Keratinocyte (primary cell): ENCODE measurements at regions not wholly inside any gene's neighbourhood (a gene's known extent, or its start where the extent isn't known, plus 50 kb on each side); places are given as distances from the start of the nearest gene placed in this dataset.

ENCODE experiments used
- DNase-seq: peaks from one replicate; pipeline ENCODE4 v3.0.0-alpha.2; 2011; ENCODE audit warnings: low read depth, missing footprints, low spot score
- FAIRE-seq: peaks from 2 replicates; lab custom pipeline; 2011; peaks lifted over from hg19 to GRCh38; lab: Jason Lieb, UNC
- H2AFZ ChIP-seq: 2 replicates; pipeline ENCODE4 v1.6.0; 2012; ENCODE audit warnings: low read length, control low read depth, inconsistent platforms; ENCODE audit not compliant: control insufficient read depth
- H3K27ac ChIP-seq: 2 replicates; pipeline ENCODE4 v1.5.1; 2011; ENCODE audit warnings: low read length; ENCODE audit not compliant: control insufficient read depth, insufficient read depth
- H3K27me3 ChIP-seq: 3 replicates; pipeline ENCODE4 v1.6.0; 2011; ENCODE audit warnings: low read length; ENCODE audit not compliant: control insufficient read depth, insufficient read depth; ENCODE audit errors: extremely low read depth
- H3K36me3 ChIP-seq, 2 experiments: 2 replicates in 1 of 2; 3 replicates in 1 of 2; pipeline ENCODE4 v1.5.1; 2011; ENCODE audit warnings: low read length in 2 of 2, mild to moderate bottlenecking in 1 of 2; ENCODE audit not compliant: control insufficient read depth in 2 of 2, insufficient read depth in 2 of 2; ENCODE audit errors: extremely low read depth in 1 of 2
- H3K4me1 ChIP-seq: 3 replicates; pipeline ENCODE4 v1.5.1; 2011; ENCODE audit warnings: low read length; ENCODE audit not compliant: control insufficient read depth, insufficient read depth; ENCODE audit errors: extremely low read depth
- H3K4me2 ChIP-seq: 3 replicates; pipeline ENCODE4 v1.6.0; 2011; ENCODE audit warnings: low read depth, low read length; ENCODE audit not compliant: control insufficient read depth, insufficient read depth; ENCODE audit errors: extremely low read depth
- H3K4me3 ChIP-seq, 3 experiments: fragments of 200-600 bp in 1 of 3; sonication (generic) in 1 of 3; 2 replicates in 2 of 3; 3 replicates in 1 of 3; pipeline ENCODE4 v1.5.1; 2011 to 2016; ENCODE audit warnings: low read length in 3 of 3, mild to moderate bottlenecking in 3 of 3, control low read depth in 2 of 3, inconsistent platforms in 1 of 3, low read depth in 1 of 3, mixed read lengths in 1 of 3, mixed run types in 1 of 3, moderate library complexity in 1 of 3; ENCODE audit not compliant: control insufficient read depth in 2 of 3, insufficient read depth in 2 of 3; ENCODE audit errors: extremely low read depth in 1 of 3
- H3K79me2 ChIP-seq: 2 replicates; pipeline ENCODE4 v1.6.0; 2012; ENCODE audit warnings: low read length; ENCODE audit not compliant: control insufficient read depth, insufficient read depth
- H3K9ac ChIP-seq: 3 replicates; pipeline ENCODE4 v1.6.0; 2011; ENCODE audit warnings: low read length; ENCODE audit not compliant: control insufficient read depth, insufficient read depth; ENCODE audit errors: extremely low read depth
- H3K9me1 ChIP-seq: 3 replicates; pipeline ENCODE4 v1.6.0; 2011; ENCODE audit warnings: low read length; ENCODE audit not compliant: control insufficient read depth, insufficient read depth; ENCODE audit errors: extremely low read depth
- H3K9me3 ChIP-seq: 2 replicates; pipeline ENCODE4 v1.5.1; 2012; ENCODE audit warnings: low read depth, low read length; ENCODE audit not compliant: control insufficient read depth
- H4K20me1 ChIP-seq: 3 replicates; pipeline ENCODE4 v1.6.0; 2011; ENCODE audit warnings: low read length; ENCODE audit not compliant: control insufficient read depth, insufficient read depth; ENCODE audit errors: extremely low read depth
- EZH2 ChIP-seq: IDR thresholded peaks from one replicate; pipeline ENCODE4 v1.6.1; 2012; ENCODE audit warnings: inconsistent platforms, mild to moderate bottlenecking, low read length, moderate library complexity
- dilution Hi-C: fragments of 300-500 bp; cut with MboI; formaldehyde crosslinking; loops from one replicate; pipeline ENCODE4 v1.7.0; 2020; ENCODE audit warnings: low sequenced_read_pairs; ENCODE audit not compliant: extremely low pct_ligation_motif_present
- TF ChIP-seq, protein P1 (sequence below), 3 experiments: IDR thresholded peaks in 1 of 3; conservative IDR thresholded peaks in 1 of 3; optimal IDR thresholded peaks in 1 of 3; 2 replicates in 2 of 3; 3 replicates in 1 of 3; pipeline versions ENCODE3 to v1.5.1; 2011; ENCODE audit warnings: low read length in 3 of 3, mild to moderate bottlenecking in 3 of 3, moderate library complexity in 2 of 3, control low read depth in 1 of 3, inconsistent platforms in 1 of 3; ENCODE audit not compliant: insufficient read depth in 2 of 3; ENCODE audit errors: extremely low read depth in 1 of 3

DNA sequence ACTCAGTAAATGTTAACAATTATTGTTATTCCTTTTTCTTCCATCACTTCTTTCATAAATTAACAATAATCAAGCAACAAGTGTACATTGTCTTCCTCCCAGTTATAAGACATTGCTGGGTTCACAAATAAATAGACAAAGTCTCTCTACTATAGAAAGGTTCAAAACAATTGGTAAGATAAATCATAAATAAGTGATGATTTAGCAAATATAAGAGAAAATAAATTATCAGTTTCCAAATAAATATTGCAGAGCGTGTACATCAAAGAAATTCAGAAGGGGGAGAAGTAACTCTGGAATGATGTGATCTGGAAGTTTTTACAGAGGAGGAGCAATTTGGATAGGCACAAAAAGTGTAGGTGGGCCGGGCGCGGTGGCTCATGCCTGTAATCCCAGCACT, 114.2 kb downstream of the BASP1 start:
- Histone ChIP-seq H4K20me1 (no peaks in the 10 kb centered on the region), H3K4me2 (no peak overlapping the region), H2AFZ (no peak overlapping the region), H3K9me1 (no peaks in the 10 kb centered on the region), H3K79me2 (no peaks in the 10 kb centered on the region), H3K4me1 (peaks cover 2% of the 10 kb centered on the region), H3K9ac (no peak overlapping the region), H3K27ac (no peak overlapping the region), H3K27me3 (no peaks in the 10 kb centered on the region), H3K36me3 (no peaks in the 10 kb centered on the region), H3K9me3 (no peaks in the 10 kb centered on the region), H3K4me3 (no peak overlapping the region)
- DNase-seq (no peak), FAIRE-seq (no peak)
- TF ChIP-seq EZH2 = no peak
- TF ChIP-seq, protein P1, sequence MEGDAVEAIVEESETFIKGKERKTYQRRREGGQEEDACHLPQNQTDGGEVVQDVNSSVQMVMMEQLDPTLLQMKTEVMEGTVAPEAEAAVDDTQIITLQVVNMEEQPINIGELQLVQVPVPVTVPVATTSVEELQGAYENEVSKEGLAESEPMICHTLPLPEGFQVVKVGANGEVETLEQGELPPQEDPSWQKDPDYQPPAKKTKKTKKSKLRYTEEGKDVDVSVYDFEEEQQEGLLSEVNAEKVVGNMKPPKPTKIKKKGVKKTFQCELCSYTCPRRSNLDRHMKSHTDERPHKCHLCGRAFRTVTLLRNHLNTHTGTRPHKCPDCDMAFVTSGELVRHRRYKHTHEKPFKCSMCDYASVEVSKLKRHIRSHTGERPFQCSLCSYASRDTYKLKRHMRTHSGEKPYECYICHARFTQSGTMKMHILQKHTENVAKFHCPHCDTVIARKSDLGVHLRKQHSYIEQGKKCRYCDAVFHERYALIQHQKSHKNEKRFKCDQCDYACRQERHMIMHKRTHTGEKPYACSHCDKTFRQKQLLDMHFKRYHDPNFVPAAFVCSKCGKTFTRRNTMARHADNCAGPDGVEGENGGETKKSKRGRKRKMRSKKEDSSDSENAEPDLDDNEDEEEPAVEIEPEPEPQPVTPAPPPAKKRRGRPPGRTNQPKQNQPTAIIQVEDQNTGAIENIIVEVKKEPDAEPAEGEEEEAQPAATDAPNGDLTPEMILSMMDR (optimal IDR thresholded peaks at IDR 0.05 in 1 of 3, IDR thresholded peaks at IDR 0.05 in 1 of 3, conservative IDR thresholded peaks at IDR 0.05 in 1 of 3; ENCODE audit: extremely low read depth in 1 of 3, insufficient read depth in 2 of 3, low read length in 3 of 3) = no peak
- dilution Hi-C loops = no loop called here

DNA sequence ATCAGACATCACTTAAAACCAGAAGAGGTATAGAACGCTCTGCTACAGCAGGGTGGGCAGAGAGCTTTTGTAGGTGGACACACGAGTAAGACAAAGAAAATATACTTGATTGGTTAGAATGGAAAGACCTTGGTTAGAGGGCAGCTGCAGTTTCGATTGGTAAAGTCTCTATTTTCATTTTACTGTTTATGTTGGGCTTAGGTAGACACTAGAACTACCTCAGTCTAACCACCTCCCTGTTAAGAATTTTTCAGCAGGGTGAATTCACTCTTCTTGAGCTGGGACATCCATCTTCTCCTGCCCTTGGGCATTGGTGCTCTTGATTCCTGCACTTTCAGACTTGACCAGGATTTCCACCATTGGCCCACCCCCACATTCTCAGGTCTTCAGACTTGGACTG, 116.3 kb downstream of the BASP1 start:
- no peaks in the 10 kb centered on the region for H3K9me3 ChIP-seq

More for the DNA sequence above, 116.3 kb downstream of the BASP1 start:
- TF ChIP-seq EZH2 = no peak
- TF ChIP-seq, protein P1 (optimal IDR thresholded peaks at IDR 0.05 in 1 of 3, IDR thresholded peaks at IDR 0.05 in 1 of 3, conservative IDR thresholded peaks at IDR 0.05 in 1 of 3; ENCODE audit: extremely low read depth in 1 of 3, insufficient read depth in 2 of 3, low read length in 3 of 3) = no peak
- no peaks in the 10 kb centered on the region for H3K9me1 ChIP-seq
- DNase-seq = no peak
- H3K27me3 ChIP-seq = no peaks in the 10 kb centered on the region
- no peak overlapping the region for H3K9ac ChIP-seq
- H3K36me3 ChIP-seq = no peaks in the 10 kb centered on the region
- no peak for FAIRE-seq
- dilution Hi-C loops = no loop called here
- H3K4me2 ChIP-seq = no peak overlapping the region
- H3K4me3 ChIP-seq = no peak overlapping the region
- H3K27ac ChIP-seq = no peak overlapping the region
- H4K20me1 ChIP-seq = no peaks in the 10 kb centered on the region
- peaks cover 2% of the 10 kb centered on the region for H3K4me1 ChIP-seq
- no peak overlapping the region for H2AFZ ChIP-seq
- H3K79me2 ChIP-seq = no peaks in the 10 kb centered on the region
